GM23338 (cell line): ENCODE measurements at regions not wholly inside any gene's neighbourhood (a gene's known extent, or its start where the extent isn't known, plus 50 kb on each side); places are given as distances from the start of the nearest gene placed in this dataset.

ENCODE experiments used
- ATAC-seq: fragments of 200-7000 bp; cut with Tn5 transposase; 3 replicates; pipeline ENCODE4 v1.9.1; 2020
- DNase-seq: peaks from one replicate; pipeline ENCODE4 v3.0.0-alpha.2; 2015; ENCODE audit warnings: low spot score
- H2AFZ ChIP-seq: fragments of 200-600 bp; sonication (generic); 2 replicates; pipeline ENCODE4 v1.8.0; 2016; ENCODE audit warnings: antibody characterized with exemption, mild to moderate bottlenecking, moderate library complexity
- H3F3A ChIP-seq: fragments of 200-600 bp; sonication (generic); replicated peaks from 2 replicates; pipeline ENCODE4 v1.8.0; 2017; ENCODE audit warnings: antibody characterized with exemption, mixed run types, low read depth
- H3K27ac ChIP-seq: fragments of 200-600 bp; sonication (generic); 2 replicates; pipeline ENCODE4 v1.6.1; 2016; ENCODE audit warnings: low read depth
- H3K27me3 ChIP-seq: fragments of 200-600 bp; sonication (generic); 2 replicates; pipeline ENCODE4 v1.8.0; 2016; ENCODE audit warnings: mild to moderate bottlenecking, mixed run types, moderate library complexity; ENCODE audit not compliant: insufficient read depth
- H3K36me3 ChIP-seq: fragments of 200-600 bp; sonication (generic); 2 replicates; pipeline ENCODE4 v1.8.0; 2016; ENCODE audit warnings: mild to moderate bottlenecking; ENCODE audit not compliant: insufficient read depth
- H3K4me1 ChIP-seq: fragments of 200-600 bp; sonication (generic); 2 replicates; pipeline ENCODE4 v1.8.0; 2016; ENCODE audit warnings: mild to moderate bottlenecking, moderate library complexity; ENCODE audit not compliant: insufficient read depth
- H3K4me2 ChIP-seq: fragments of 200-600 bp; sonication (generic); 2 replicates; pipeline ENCODE4 v1.7.1; 2017; ENCODE audit warnings: mixed run types
- H3K4me3 ChIP-seq: fragments of 200-600 bp; sonication (generic); 2 replicates; pipeline ENCODE4 v1.6.1; 2016; ENCODE audit warnings: mixed run types
- H3K79me2 ChIP-seq: fragments of 200-600 bp; sonication (generic); replicated peaks from 2 replicates; pipeline ENCODE4 v1.8.0; 2017; ENCODE audit warnings: mild to moderate bottlenecking; ENCODE audit not compliant: insufficient read depth
- H3K9me2 ChIP-seq: fragments of 200-600 bp; sonication (generic); 2 replicates; pipeline ENCODE4 v1.8.0; 2017; ENCODE audit not compliant: insufficient read depth
- H4K20me1 ChIP-seq: fragments of 200-600 bp; sonication (generic); replicated peaks from 2 replicates; pipeline ENCODE4 v1.8.0; 2017; ENCODE audit warnings: mild to moderate bottlenecking; ENCODE audit not compliant: insufficient read depth
- H3K27ac Mint-ChIP-seq: 2 replicates; pipeline ENCODE4 v1.8.0; 2020; ENCODE audit warnings: inconsistent platforms, mild to moderate bottlenecking, moderate library complexity, mixed read lengths
- H3K27me3 Mint-ChIP-seq: 3 replicates; pipeline ENCODE4 v1.8.0; 2022; ENCODE audit warnings: low read depth, mild to moderate bottlenecking, moderate library complexity, mixed read lengths, inconsistent platforms; ENCODE audit not compliant: insufficient read depth, poor library complexity
- H3K36me3 Mint-ChIP-seq: 3 replicates; pipeline ENCODE4 v1.8.0; 2021; ENCODE audit warnings: low read depth, mild to moderate bottlenecking, inconsistent platforms, moderate library complexity, mixed read lengths
- H3K4me1 Mint-ChIP-seq: 3 replicates; pipeline ENCODE4 v1.8.0; 2020; ENCODE audit warnings: mild to moderate bottlenecking, inconsistent platforms, mixed read lengths
- H3K4me3 Mint-ChIP-seq: 3 replicates; pipeline ENCODE4 v1.8.0; 2021; ENCODE audit warnings: moderate library complexity, mild to moderate bottlenecking, inconsistent platforms, mixed read lengths
- H3K9me3 Mint-ChIP-seq: 3 replicates; pipeline ENCODE4 v1.8.0; 2020; ENCODE audit warnings: moderate library complexity, mild to moderate bottlenecking, inconsistent platforms, mixed read lengths
- CREB1 ChIP-seq: fragments of 250-450 bp; sonication (Bioruptor Pico); IDR thresholded peaks from 2 replicates; pipeline ENCODE4 v1.5.0; 2020; ENCODE audit warnings: low read depth, mild to moderate bottlenecking, moderate library complexity
- CTCF ChIP-seq, 2 experiments: fragments of 200-600 bp in 1 of 2; sonication (generic) in 1 of 2; conservative IDR thresholded peaks; 2 replicates each; pipeline versions ENCODE4 v1.5.1 to v1.6.1; 2016 to 2017; ENCODE audit warnings: antibody characterized with exemption in 2 of 2, low read depth in 2 of 2, mild to moderate bottlenecking in 2 of 2, moderate library complexity in 1 of 2
- ETS1 ChIP-seq: IDR thresholded peaks from 2 replicates; pipeline ENCODE4 v1.6.1; 2016; ENCODE audit warnings: antibody characterized with exemption
- EZH2 ChIP-seq: fragments of 200-600 bp; sonication (generic); IDR thresholded peaks from one replicate; pipeline ENCODE4 v1.8.0; 2017; ENCODE audit warnings: antibody characterized with exemption, mild to moderate bottlenecking, low read depth; ENCODE audit not compliant: unreplicated experiment
- EZH2phosphoT487 ChIP-seq: fragments of 200-600 bp; sonication (generic); IDR thresholded peaks from one replicate; pipeline ENCODE4 v1.8.1; 2018; ENCODE audit warnings: antibody characterized with exemption; ENCODE audit not compliant: unreplicated experiment
- JUNB ChIP-seq: IDR thresholded peaks from one replicate; pipeline ENCODE4 v1.6.1; 2016; ENCODE audit warnings: antibody characterized with exemption; ENCODE audit not compliant: unreplicated experiment
- NANOG ChIP-seq: IDR thresholded peaks from 2 replicates; pipeline ENCODE4 v1.6.1; 2016; ENCODE audit warnings: antibody characterized with exemption, borderline replicate concordance
- POLR2AphosphoS5 ChIP-seq: IDR thresholded peaks from 2 replicates; pipeline ENCODE4 v1.6.1; 2016; ENCODE audit warnings: antibody characterized with exemption, low read depth
- REST ChIP-seq: IDR thresholded peaks from one replicate; pipeline ENCODE4 v1.6.1; 2018; ENCODE audit warnings: antibody characterized with exemption; ENCODE audit not compliant: unreplicated experiment
- STAT1 ChIP-seq: IDR thresholded peaks from one replicate; pipeline ENCODE4 v1.6.1; 2016; ENCODE audit warnings: antibody characterized with exemption; ENCODE audit not compliant: unreplicated experiment
- ZNF114 ChIP-seq: fragments of 250-450 bp; sonication (Bioruptor Pico); IDR thresholded peaks from 2 replicates; pipeline ENCODE4 v1.5.0; 2020; ENCODE audit warnings: mild to moderate bottlenecking, moderate library complexity
- ZNF331 ChIP-seq: fragments of 250-450 bp; sonication (Bioruptor Pico); IDR thresholded peaks from 2 replicates; pipeline ENCODE4 v1.5.0; 2020; ENCODE audit warnings: low read depth, mild to moderate bottlenecking, moderate library complexity
- ZNF462 ChIP-seq: fragments of 250-450 bp; sonication (Bioruptor Pico); IDR thresholded peaks from 2 replicates; pipeline ENCODE4 v1.5.0; 2020; ENCODE audit warnings: mild to moderate bottlenecking, moderate library complexity

- H3K4me3 Mint-ChIP-seq: no peak overlapping the region
- Histone ChIP-seq H3K27me3 (no peaks in the 10 kb centered on the region), H3K4me2 (no peak overlapping the region), H3K4me3 (no peak overlapping the region), H4K20me1 (no peaks in the 10 kb centered on the region), H2AFZ (no peak overlapping the region), H3K9me2 (0 out of 2 replicates have a peak, but pooled peaks cover 2% of the 10 kb centered on the region), H3K79me2 (no peaks in the 10 kb centered on the region), H3K4me1 (peaks cover 3% of the 10 kb centered on the region), H3K27ac (no peak overlapping the region), H3F3A (no peaks in the 10 kb centered on the region), H3K36me3 (no peaks in the 10 kb centered on the region)
- H3K4me1 Mint-ChIP-seq: no peaks in the 10 kb centered on the region; the same call in 2 of the 3 replicates
- H3K27ac Mint-ChIP-seq: no peak overlapping the region
- peaks cover 2% of the 10 kb centered on the region for H3K27me3 Mint-ChIP-seq
- TF ChIP-seq ETS1 (no peak), ZNF462 (CRISPR knock-in tag) (no peak), POLR2AphosphoS5 (no peak), ZNF114 (no peak), CTCF (conservative IDR thresholded peaks at IDR 0.05; ENCODE audit: low read depth in 2 of 2) (no peak), STAT1 (no peak), REST (no peak), EZH2 (no peak), EZH2phosphoT487 (no peak), NANOG (no peak), ZNF331 (CRISPR knock-in tag) (no peak), JUNB (no peak), CREB1 (CRISPR knock-in tag) (no peak)
- DNase-seq: no peak
- no peaks in the 10 kb centered on the region for H3K9me3 Mint-ChIP-seq
- no peak for ATAC-seq
- no peaks in the 10 kb centered on the region; the same call in 2 of the 3 replicates for H3K36me3 Mint-ChIP-seq
Measured at GRCh38 chr4:124177647-124178425, 534.7 kb downstream of the ANKRD50 start.
